Activated naive CD4-positive, alpha-beta T cell treated with anti-CD3 and anti-CD28 coated beads, Interleukin-2, amount 10 ng/mL, durations not matched to agents 7 days and 5 days (primary cell): ENCODE measurements at regions not wholly inside any gene's neighbourhood (a gene's known extent, or its start where the extent isn't known, plus 50 kb on each side); places are given as distances from the start of the nearest gene placed in this dataset.

Experiments
- CTCF ChIA-PET: fragments of 350-600 bp; sonication (Branson Sonifier 250); formaldehyde crosslinking; loops from one replicate; lab custom pipeline; 2021; ENCODE audit warnings: antibody characterized with exemption; lab: Charles Lee
- DNase-seq: peaks from one replicate; pipeline ENCODE4 v3.0.0-alpha.2; 2020
- H3K27ac Mint-ChIP-seq: one replicate; pipeline ENCODE4 v1.8.0; 2021; ENCODE audit warnings: mild to moderate bottlenecking, moderate library complexity, mixed read lengths
- H3K27me3 Mint-ChIP-seq: one replicate; pipeline ENCODE4 v1.8.0; 2021; ENCODE audit warnings: mild to moderate bottlenecking, mixed read lengths
- H3K36me3 Mint-ChIP-seq: one replicate; pipeline ENCODE4 v1.8.0; 2021; ENCODE audit warnings: mixed read lengths
- H3K4me1 Mint-ChIP-seq: one replicate; pipeline ENCODE4 v1.8.0; 2021; ENCODE audit warnings: mixed read lengths
- H3K4me3 Mint-ChIP-seq: one replicate; pipeline ENCODE4 v1.8.0; 2021; ENCODE audit warnings: mild to moderate bottlenecking, moderate library complexity, mixed read lengths
- H3K9me3 Mint-ChIP-seq: one replicate; pipeline ENCODE4 v1.8.0; 2021; ENCODE audit warnings: mixed read lengths

DNA sequence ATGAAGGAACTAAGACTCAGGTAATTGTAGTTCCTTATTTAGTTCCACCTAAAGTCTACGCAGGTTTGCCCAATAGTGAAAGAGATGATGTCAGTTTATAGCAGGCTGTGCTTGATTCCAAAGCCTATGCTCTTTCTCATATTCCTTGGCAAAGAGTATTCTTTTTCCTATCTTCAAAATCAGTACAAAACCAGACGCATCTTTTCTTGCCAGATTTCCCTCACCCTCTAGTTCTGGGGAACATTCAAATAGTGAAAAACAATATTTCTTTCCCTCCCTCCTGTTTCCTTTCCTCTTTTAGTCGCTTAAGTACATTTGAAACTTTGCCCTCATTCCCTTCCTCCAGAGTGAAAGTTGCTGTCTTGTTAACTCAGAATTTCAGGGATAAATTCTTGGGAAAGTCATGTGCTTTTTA, 134.6 kb upstream of the PDZRN3 start:
- CTCF ChIA-PET, result no interaction called here
- peaks cover 2% of the 10 kb centered on the region for H3K9me3 Mint-ChIP-seq
- H3K4me3 Mint-ChIP-seq, result no peak overlapping the region
- H3K27ac Mint-ChIP-seq, result no peak overlapping the region
- no peaks in the 10 kb centered on the region for H3K36me3 Mint-ChIP-seq
- no peaks in the 10 kb centered on the region for H3K27me3 Mint-ChIP-seq
- no peak for DNase-seq
- no peaks in the 10 kb centered on the region for H3K4me1 Mint-ChIP-seq

DNA sequence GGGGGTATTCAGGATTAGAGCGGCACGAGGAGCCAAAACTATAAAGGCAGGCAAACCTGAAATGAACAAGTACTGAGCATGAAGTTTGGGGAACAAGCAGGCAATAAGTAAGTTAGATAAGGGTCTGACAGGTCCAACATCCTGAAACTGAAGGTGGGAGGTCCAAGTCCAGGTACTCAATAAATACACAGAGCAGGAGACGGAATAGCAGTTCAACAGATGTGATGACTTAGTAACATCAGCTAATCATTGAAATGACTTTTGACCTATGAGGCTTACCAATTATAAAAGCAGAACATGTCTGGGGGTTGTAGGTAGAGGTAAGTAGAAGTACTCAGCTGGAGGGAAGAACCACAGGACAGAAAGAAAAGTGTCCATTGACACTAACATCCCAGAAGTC, 132.8 kb upstream of the PDZRN3 start:
- Mint-ChIP-seq H3K36me3 (no peaks in the 10 kb centered on the region), H3K27me3 (no peaks in the 10 kb centered on the region), H3K9me3 (peaks cover 2% of the 10 kb centered on the region), H3K4me3 (no peak overlapping the region), H3K27ac (no peak overlapping the region), H3K4me1 (no peaks in the 10 kb centered on the region)
- CTCF ChIA-PET, result no interaction called here
- no peak for DNase-seq

DNA sequence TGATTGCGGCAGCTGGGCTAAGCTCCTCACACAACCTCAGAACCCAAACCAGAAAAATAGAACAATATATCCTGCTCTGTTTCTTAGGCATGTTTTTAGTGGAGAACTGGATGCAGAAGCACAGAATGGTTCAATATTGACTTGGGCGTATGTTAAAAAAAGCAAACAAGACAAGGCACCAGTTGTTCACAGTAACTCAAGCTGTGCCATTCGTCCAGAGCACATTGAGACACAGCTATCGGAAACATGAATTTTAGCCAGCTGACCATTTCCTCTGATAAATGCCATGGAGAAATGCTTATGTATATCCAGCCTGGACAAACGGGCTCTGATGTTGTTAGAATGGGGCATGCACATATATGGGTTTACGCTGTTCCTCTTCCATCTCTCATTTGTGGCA, 129.2 kb upstream of the PDZRN3 start:
- no peak for DNase-seq
- no peaks in the 10 kb centered on the region for H3K4me1 Mint-ChIP-seq
- CTCF ChIA-PET, result no interaction called here

DNA sequence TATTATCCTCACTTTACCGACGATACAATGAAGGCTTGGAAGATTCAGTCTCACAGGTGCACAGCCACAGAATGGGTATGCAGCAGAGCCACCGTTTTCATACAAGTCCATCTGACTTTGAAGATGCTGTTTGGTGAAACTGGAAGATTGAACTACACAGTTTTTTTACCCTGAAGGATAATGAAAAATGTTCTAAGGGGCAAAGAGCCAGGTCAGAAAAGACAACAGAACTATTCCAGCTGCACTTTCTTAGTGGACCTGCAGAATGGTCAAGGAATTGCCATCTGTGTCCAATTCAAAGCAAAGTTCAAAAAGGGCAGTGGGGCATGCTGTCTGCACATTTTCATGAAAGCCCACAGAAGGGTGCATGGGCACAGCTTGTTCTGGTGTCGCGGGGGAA, 127.6 kb upstream of the PDZRN3 start:
- Mint-ChIP-seq H3K27me3 (no peaks in the 10 kb centered on the region), H3K27ac (no peak overlapping the region), H3K4me3 (no peak overlapping the region), H3K4me1 (no peaks in the 10 kb centered on the region), H3K36me3 (no peaks in the 10 kb centered on the region), H3K9me3 (peaks cover 2% of the 10 kb centered on the region)
- CTCF ChIA-PET, result no interaction called here
- no peak for DNase-seq

More for the DNA sequence above, 129.2 kb upstream of the PDZRN3 start:
- Mint-ChIP-seq H3K36me3 (no peaks in the 10 kb centered on the region), H3K9me3 (peaks cover 2% of the 10 kb centered on the region), H3K27me3 (no peaks in the 10 kb centered on the region), H3K4me3 (no peak overlapping the region), H3K27ac (no peak overlapping the region)

DNA sequence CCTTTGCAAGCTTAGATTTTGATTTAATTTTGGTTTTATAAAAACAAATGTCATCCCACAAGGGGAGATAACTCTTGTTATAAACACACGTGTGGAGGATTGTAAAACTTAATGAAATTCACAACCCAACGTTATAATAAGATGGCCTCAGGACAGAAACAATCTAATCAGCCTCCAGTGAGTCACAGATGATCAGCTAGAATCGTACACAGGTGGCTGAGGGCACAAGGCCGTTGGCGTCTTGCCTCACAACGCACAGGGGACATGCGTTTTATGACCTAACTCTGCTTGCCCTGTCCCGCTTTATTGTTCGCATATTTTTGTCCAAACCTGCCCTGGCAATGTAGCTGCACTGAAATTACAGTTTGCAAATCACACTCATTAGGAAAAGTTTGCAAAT, 121.9 kb upstream of the PDZRN3 start:
- Mint-ChIP-seq H3K27me3 (no peaks in the 10 kb centered on the region), H3K36me3 (no peaks in the 10 kb centered on the region), H3K27ac (no peak overlapping the region), H3K9me3 (no peaks in the 10 kb centered on the region), H3K4me1 (no peaks in the 10 kb centered on the region), H3K4me3 (no peak overlapping the region)
- CTCF ChIA-PET, result no interaction called here
- no peak for DNase-seq

DNA sequence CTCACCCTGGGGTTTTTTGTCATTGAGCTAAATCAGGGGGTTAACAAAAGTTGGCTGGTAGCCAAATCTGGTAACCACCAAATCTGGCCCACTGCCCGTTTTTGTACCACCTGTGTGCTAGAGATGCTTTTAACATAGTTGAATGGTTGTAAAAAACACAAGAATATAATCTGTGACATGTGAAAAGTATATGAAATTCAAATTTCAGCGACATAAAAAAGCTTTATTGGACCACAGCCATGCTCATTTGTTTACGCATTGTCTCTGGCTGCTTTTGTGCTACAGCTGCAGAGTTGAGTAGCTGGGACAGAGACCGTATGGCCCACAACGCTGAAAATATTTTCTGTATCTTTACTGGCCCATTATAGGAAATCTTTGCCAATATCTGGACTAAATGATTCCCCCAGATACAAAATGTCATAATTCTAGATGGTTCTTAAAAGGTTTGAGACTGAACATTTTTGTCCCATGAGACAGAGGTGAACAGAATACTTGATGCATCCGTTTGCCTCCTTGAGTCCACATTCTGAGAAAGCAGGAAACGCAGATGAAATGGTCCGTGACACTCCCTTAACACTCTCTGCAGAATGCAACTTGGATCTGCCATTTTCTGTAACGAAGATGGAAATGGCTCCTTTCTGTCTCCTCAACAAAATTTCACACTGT, 120.9 kb upstream of the PDZRN3 start:
- Mint-ChIP-seq H3K27me3 (no peaks in the 10 kb centered on the region), H3K36me3 (no peaks in the 10 kb centered on the region), H3K9me3 (no peaks in the 10 kb centered on the region), H3K4me1 (no peaks in the 10 kb centered on the region), H3K4me3 (no peak overlapping the region), H3K27ac (no peak overlapping the region)
- CTCF ChIA-PET, result no interaction called here
- DNase-seq, result no peak

DNA sequence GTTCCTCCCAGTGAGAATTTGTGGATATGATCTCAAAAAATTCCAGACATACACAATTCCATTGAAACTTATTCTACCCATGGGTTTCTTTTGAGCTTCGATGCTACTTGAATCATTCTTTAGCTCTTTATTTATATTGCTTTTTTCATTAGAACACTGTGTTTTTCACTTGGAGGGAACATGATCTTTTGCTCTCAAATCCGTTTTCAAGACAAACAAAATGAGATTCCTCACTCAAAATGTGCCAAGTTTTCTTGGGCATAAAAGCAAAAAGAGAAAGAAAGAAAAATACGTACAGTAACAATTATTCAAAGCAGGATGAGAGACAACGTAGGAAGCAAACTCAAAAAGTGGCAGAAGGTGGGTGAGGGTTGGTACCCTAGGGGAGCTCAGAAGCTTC, 118.8 kb upstream of the PDZRN3 start:
- no peak for DNase-seq
- CTCF ChIA-PET, result no interaction called here
- H3K9me3 Mint-ChIP-seq, result no peaks in the 10 kb centered on the region
- no peak overlapping the region for H3K27ac Mint-ChIP-seq
- H3K4me3 Mint-ChIP-seq, result no peak overlapping the region
- no peaks in the 10 kb centered on the region for H3K36me3 Mint-ChIP-seq
- H3K4me1 Mint-ChIP-seq, result no peaks in the 10 kb centered on the region
- no peaks in the 10 kb centered on the region for H3K27me3 Mint-ChIP-seq

DNA sequence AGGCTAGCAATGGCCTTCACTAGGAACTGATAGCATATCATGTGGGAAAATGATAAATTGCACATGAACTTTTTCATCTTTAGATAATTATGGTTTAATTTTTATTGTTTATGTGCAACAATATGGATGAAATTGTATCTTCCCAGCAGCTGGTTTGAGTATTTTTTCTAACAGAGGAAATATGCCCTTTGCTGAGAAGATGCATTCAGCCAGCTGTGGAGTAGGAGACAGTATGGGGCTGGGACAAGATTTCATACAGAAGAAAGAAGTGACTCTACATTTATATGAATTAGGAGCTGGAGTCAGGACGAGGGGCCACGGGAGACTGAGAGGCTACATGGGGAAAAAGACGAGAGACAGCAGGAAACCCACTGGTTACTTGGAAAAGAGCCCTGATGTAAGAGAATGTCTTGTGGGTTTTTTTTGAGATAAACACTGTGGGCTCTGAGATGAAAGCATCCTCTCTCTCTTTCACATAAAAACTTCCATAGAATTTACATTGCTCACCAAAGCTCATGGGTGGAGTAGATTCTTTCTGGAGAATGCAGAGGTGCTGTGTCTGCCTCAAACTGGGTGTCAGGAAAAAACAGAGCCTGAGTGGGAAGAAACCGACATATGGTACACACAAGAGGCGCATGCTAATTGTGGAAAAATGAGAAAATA, 115.2 kb upstream of the PDZRN3 start:
- DNase-seq, result no peak
- Mint-ChIP-seq H3K27ac (no peak overlapping the region), H3K36me3 (no peaks in the 10 kb centered on the region), H3K9me3 (peaks cover 3% of the 10 kb centered on the region), H3K4me1 (no peaks in the 10 kb centered on the region), H3K4me3 (no peak overlapping the region), H3K27me3 (no peaks in the 10 kb centered on the region)
- CTCF ChIA-PET, result no interaction called here

DNA sequence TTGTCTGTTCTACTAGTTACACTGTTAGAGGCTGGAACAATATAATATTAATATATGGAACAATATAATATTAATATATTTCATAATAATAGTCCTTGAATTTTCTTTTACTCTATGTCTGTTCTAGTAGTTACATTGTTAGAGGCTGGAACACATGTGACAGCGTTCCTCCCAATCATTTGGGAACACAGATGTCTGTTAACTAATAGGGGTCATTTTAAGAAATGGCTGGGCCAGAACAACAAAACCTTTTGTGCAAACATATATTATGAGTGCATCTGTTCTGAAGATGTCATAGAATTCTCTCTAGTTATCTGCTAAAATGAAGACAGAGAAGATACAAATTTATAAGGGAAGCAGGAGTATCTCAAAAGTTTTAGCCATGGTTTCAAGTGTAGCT, 114.0 kb upstream of the PDZRN3 start:
- peaks cover 3% of the 10 kb centered on the region for H3K9me3 Mint-ChIP-seq
- no peak overlapping the region for H3K4me3 Mint-ChIP-seq
- no peaks in the 10 kb centered on the region for H3K4me1 Mint-ChIP-seq
- no peak for DNase-seq
- no peaks in the 10 kb centered on the region for H3K27me3 Mint-ChIP-seq
- no peaks in the 10 kb centered on the region for H3K36me3 Mint-ChIP-seq
- H3K27ac Mint-ChIP-seq, result no peak overlapping the region
- CTCF ChIA-PET, result no interaction called here

DNA sequence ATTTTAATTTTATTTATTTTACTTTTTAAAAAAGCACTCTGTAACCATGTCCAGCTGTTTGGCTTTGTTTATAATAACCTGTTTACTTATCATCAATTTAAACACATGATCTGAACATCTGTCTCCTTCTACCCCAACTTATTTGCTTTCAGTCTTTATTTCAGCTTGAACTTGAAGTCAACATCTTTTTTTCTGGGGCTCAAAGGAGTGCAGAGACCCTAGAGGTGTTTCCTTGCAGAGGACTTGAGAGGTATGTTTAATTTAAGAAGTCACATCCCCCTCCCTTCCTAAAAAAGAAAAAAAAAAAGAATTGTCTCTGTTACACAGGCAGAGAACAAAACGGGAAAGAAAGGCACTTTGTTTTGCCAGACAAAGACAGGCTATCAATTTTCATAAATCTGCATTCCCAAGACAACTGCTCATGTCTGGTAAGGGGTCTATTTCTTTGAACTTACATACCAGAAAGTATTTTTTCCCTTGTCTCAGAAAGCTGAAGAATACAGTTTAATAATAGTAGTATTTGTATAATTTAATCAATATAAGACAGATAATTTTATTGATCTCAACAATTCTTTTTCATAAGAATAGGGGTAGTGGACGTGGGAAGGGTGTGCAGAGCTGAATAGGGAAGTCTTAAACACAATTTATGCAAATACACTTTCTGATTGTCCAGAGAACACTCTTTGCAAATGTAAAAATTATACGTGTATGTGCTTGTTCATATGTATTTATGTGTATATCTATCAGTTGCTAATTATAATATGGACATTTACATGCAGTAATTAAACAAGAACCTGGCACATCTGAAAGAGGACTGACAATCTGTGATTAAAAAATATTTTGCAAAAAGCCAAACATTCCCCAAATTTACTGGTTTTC, 109.7 kb upstream of the PDZRN3 start:
- Mint-ChIP-seq H3K36me3 (no peaks in the 10 kb centered on the region), H3K27me3 (no peaks in the 10 kb centered on the region)
- CTCF ChIA-PET, result no interaction called here

DNA sequence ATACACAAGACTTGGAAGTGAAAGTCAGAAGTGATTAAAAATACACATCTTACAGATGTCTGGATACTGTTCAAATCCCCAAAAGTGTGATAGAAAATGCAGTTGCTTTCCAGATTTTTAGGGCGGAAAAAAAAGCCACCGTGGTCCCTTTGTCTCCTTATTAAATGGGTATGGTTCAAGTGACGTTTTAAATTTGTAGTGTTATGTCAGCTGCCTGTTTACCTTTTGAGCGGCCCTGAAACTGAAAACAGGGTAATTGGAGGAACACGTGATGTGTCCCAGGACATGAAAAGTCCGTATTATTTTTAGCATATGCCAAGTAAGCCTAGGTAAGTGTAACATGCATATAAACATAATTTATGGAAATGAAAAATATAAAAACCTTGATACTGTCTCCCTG, 109.0 kb upstream of the PDZRN3 start:
- Mint-ChIP-seq H3K4me3 (no peak overlapping the region), H3K36me3 (no peaks in the 10 kb centered on the region), H3K4me1 (no peaks in the 10 kb centered on the region), H3K9me3 (peaks cover 9% of the 10 kb centered on the region), H3K27me3 (no peaks in the 10 kb centered on the region), H3K27ac (no peak overlapping the region)
- CTCF ChIA-PET, result no interaction called here
- DNase-seq, result no peak

More for the DNA sequence above, 109.7 kb upstream of the PDZRN3 start:
- Mint-ChIP-seq H3K4me1 (no peaks in the 10 kb centered on the region), H3K4me3 (no peak overlapping the region), H3K9me3 (peaks cover 9% of the 10 kb centered on the region), H3K27ac (no peak overlapping the region)
- DNase-seq, result no peak

DNA sequence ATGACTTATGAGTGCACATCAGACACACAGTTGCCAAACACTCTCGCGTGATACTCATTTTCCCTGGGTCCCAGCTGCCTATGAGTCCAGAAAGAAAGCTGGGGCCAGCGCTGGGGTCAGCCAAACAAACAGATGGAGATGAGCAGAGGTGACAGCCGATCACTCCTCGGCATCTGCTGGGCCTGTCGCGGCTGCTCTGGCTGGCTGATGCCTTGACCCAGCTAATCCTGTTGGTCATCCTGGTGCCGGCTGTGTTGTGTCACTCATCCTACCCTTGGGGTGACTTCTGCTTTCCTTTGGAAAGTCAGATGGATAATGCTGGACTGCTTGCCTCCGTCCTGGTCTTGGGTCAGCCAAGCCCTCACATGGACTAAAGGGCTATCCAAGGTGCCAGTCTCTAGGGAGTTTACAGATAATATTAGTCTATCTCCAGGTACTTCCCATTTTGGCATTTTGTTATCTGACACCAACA, 105.3 kb upstream of the PDZRN3 start:
- CTCF ChIA-PET, result no interaction called here
- Mint-ChIP-seq H3K4me1 (no peaks in the 10 kb centered on the region), H3K27me3 (no peaks in the 10 kb centered on the region), H3K36me3 (no peaks in the 10 kb centered on the region), H3K27ac (no peak overlapping the region), H3K9me3 (peaks cover 6% of the 10 kb centered on the region), H3K4me3 (no peak overlapping the region)
- no peak for DNase-seq

DNA sequence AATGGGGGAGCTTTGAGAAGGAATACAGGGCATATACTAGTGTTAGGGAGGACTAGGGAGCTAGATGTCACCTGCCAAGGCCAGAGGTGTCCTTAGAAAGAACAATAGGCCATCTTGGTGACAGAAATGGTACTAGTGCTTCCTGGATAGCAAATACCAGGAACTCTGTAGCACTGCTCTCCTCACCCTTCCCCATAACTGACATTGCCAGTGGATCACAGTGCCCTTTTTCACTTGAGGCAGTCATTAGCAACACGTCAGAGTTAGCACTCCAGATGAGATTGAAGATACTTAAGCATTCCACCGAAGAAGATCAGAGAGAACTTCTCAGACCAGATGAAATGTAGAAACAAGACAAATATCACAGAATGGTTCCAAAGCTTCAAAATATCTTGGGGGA, 103.1 kb upstream of the PDZRN3 start:
- Mint-ChIP-seq H3K9me3 (peaks cover 6% of the 10 kb centered on the region), H3K4me1 (no peaks in the 10 kb centered on the region), H3K27me3 (no peaks in the 10 kb centered on the region), H3K4me3 (no peak overlapping the region), H3K36me3 (no peaks in the 10 kb centered on the region), H3K27ac (no peak overlapping the region)
- CTCF ChIA-PET, result no interaction called here
- DNase-seq, result no peak

DNA sequence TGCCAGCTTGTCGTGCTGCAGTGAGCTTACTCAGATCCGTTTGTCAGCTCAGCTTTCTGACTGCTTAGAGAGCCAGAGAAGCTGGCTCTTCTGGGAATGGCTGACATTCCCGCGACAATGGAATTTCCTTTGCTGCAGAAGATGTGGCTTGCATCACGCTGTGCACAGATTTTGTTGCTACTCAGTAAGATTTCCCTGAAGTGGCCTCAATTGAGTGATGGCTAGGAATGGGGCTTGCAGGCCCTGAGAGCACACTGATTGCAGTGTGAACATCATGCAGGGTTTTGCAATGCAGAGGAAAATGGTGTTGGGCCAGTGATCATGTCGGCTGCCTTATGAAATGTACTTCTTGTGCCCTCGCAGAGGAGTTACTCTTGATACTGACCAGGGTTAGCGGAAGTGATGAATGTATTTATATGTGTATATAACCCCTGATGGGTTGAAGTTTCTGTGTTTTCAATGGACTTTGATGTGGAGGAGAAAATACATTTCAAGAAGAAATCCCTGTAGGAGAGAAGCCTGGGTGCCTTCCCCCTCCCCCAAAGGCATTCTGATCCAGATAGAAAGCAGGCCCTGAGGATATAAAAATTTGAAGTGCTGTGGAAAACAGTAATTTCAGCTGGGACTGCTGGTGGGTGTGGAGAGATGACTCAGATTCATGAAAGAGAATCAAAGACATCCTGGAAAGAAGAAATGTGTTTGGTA, 102.5 kb upstream of the PDZRN3 start:
- DNase-seq, result no peak
- H3K9me3 Mint-ChIP-seq, result peaks cover 6% of the 10 kb centered on the region
- H3K36me3 Mint-ChIP-seq, result no peaks in the 10 kb centered on the region
- no peak overlapping the region for H3K27ac Mint-ChIP-seq
- H3K27me3 Mint-ChIP-seq, result no peaks in the 10 kb centered on the region
- CTCF ChIA-PET, result no interaction called here
- no peaks in the 10 kb centered on the region for H3K4me1 Mint-ChIP-seq
- H3K4me3 Mint-ChIP-seq, result no peak overlapping the region
